ENCODE measurements at regions not wholly inside any gene's neighbourhood (a gene's known extent, or its start where the extent isn't known, plus 50 kb on each side); places are given as distances from the start of the nearest gene placed in this dataset.

GRCh38 chr13:78960881-78961280 is 301.9 kb upstream of the OBI1 start:
- TF ChIP-seq CTCF (IDR thresholded peaks at IDR 0.05): no peak
- no peak for TF ChIP-seq POLR2A (IDR thresholded peaks at IDR 0.05)
